HS-5 (cell line): ENCODE measurements at regions not wholly inside any gene's neighbourhood (a gene's known extent, or its start where the extent isn't known, plus 50 kb on each side); places are given as distances from the start of the nearest gene placed in this dataset.

Source experiments
- DNase-seq: peaks from one replicate; pipeline ENCODE4 v3.0.0-alpha.2; 2012; ENCODE audit warnings: low read depth

DNA sequence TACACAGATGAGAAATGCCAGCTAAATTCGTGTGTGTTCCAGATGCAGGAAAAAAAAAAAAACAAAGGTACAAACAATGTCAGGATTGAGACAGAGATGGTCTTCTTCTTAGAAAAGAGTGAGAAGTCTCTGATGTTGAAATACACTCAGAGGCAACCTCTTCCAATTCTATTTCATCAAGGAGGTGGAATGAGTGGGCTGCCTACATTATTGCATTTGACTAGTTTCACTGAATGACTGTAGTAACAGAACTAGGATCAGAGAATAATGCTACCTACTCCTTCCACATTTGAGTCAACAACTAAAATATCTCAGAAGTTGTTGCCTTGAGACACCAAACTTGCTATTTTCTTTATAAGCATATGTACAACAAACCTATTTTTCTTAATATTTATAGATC is 1332.2 kb upstream of the FLRT2 start:
- no peak for DNase-seq

DNA sequence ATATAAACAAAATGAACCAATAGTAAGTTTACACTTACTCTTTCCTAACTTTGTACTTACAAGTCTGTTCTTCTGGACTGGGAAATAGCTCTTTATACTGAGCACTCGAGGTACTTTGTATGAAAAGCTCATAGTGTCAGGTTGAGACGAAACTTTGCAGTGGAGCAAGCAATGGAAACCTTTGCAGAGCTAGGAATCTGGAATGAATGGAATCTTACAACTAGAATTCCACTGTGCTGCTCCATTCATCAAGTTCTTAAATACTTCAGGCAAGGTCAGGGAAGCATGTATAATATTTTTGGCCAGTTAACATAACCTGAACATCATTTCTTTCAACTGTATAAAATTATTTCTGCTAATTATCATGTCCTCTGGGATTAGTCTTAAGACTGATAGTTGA is 1327.5 kb upstream of the FLRT2 start:
- no peak for DNase-seq

GRCh38 chr14:84203896-84204295 is 1326.0 kb upstream of the FLRT2 start:
- no peak for DNase-seq

- DNase-seq, result no peak
Observed at GRCh38 chr14:84208451-84208850, 1321.5 kb upstream of the FLRT2 start.

GRCh38 chr14:84209031-84209430 is 1320.9 kb upstream of the FLRT2 start:
- no peak for DNase-seq

- DNase-seq, result no peak
Observed at GRCh38 chr14:84217066-84217465, 1312.9 kb upstream of the FLRT2 start.

DNA sequence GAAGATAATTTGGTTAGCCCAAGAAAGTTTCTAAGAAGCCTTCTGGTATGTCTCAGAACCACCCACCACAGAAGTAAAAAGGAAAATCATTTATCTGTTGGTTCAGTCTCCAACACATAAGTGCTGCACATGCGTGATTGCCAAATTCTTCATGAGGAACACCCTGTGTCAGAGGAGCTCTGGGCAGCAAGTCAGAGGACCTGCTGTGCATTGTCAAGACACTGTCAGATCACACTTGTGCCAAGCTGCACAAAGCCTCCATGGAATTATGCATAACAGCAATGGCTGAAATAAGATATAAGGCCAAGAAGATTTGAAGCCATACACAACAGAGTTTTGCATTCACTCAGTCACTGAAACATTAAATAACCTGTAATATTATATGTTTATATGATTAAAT is 1304.7 kb upstream of the FLRT2 start:
- DNase-seq, result no peak

DNA sequence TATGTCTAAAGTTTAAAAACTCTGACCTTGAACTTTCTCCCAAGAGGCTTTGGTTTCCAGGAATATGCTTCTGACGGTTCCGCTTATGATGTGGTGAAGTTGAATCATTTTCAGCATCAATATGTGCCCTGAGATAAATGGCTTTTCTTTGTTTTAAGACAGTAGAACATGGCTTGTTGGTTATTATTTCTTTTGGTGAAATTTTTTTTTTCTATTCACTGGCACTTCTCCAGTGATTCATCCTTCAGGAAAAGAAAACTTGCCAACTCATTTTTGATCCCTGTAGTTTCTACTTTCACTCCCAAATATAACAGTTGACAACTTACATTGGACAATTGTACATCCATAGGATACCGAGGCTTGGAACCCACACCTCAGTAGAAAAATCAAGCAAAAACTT is 1301.2 kb upstream of the FLRT2 start:
- DNase-seq, result no peak

DNA sequence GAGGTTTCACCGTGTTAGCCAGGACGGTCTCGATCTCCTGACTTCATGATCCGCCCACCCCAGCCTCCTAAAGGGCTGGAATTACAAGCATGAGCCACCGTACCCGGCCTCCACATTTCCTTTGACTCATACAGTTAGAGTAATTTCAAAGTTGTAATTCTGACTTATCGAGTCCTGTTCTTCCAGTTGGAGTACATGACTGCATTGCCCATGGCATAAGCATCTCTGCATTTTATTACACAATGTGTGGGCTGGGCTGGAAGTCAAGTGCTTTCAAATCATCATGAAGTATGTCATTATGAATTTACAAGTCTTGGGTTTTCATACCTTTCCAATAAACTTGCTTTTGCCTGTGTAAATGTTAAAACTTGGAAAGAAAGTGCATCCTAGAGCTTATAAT is 1295.7 kb upstream of the FLRT2 start:
- DNase-seq, result no peak

- no peak for DNase-seq
Observed at GRCh38 chr14:84236290-84236689, 1293.7 kb upstream of the FLRT2 start.

GRCh38 chr14:84237881-84238280 is 1292.1 kb upstream of the FLRT2 start:
- no peak for DNase-seq

GRCh38 chr14:84247693-84248092 is 1282.3 kb upstream of the FLRT2 start:
- DNase-seq, result no peak

GRCh38 chr14:84250893-84251292 is 1279.1 kb upstream of the FLRT2 start:
- no peak for DNase-seq

DNA sequence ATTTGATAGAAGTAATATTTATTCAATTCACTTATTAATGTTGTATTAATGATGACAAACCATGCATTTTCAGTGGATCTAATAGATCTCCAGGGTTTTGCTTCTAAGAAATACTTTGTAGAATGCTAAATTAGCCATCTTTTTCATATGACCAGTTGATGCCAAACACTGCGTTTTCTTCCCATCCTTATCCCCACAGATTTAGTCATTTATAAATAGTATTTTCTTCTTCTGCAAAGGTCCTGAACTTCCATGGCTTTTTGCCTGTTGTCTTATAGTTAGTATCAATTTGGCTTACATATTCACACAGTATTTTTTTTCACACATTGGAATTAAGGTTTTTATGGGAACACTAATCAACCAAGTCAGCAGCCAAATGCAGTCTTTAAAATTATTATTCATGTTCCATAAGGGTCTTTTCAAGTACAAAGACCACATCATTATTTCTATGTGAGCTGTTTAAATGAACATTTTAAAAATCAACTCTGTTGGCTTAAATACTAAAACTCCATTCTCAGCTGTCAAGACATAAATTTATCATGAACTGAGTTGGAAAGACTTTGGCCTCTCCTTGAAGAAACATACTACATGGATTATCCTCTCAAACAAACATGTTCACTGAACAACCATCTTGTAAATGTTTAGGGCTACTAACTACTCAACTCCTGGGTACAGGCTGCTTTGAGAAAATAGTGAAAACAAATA is 1278.4 kb upstream of the FLRT2 start:
- DNase-seq, result no peak

DNA sequence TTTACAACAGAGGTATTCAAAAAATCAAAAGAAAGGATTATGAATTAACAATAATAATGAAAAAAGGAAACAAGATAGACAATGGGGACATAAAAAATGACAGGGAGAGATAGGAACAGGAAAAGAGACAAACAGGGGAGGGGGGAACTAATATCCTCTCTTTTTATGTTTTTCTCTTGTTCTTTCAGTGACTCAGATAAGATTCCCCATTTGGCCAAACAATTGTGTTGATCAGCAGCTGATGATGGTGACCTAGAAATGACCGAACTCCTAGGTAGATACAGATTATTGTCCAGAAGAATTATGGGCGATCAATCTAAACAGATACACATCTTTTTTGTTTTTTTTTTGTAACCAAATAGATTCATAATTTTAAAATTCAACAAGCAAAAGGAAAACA is 1277.2 kb upstream of the FLRT2 start:
- no peak for DNase-seq

GRCh38 chr14:84253326-84253725 is 1276.6 kb upstream of the FLRT2 start:
- peak; percentile 22 for DNase-seq

- no peak for DNase-seq
Observed at GRCh38 chr14:84254290-84254689, 1275.7 kb upstream of the FLRT2 start.

DNA sequence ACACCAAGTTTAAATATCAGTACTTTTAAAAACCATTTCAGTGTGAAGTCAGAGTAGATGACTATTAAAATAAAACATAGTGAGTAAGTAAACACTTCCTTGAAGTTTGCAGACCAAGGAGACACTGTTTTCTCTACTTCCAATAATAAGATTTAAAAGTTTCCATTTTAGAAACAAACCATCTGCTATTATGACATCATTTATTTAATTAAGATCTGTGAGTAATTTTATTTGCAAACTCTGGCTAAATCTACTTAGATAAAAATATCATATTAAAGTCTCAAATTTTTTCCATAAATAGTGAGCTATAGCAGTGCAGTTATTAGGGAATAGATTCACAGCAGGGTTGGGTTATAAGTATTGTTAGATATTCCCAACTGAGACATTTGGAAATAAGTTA is 1267.0 kb upstream of the FLRT2 start:
- no peak for DNase-seq

GRCh38 chr14:84272290-84272721 is 1257.6 kb upstream of the FLRT2 start:
- no peak for DNase-seq

DNA sequence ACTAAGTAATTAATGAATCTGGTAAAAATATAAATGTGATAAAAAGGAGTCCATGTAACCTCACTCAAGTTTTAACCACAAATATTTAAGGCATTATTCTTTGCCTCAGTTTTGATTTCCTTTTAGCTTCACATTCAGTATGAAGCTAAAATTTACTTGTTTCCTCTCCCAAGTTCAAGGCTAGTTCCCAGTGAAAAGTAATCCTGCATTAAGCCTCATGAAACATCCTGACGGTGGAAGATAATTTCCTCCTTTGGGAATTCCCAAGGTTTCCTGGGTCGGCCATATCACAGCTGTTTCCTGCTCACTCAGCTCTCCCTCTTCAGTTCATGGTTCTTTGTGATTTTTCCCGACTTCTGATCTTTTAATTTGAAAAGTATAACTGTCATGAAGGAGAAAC is 1256.8 kb upstream of the FLRT2 start:
- no peak for DNase-seq

DNA sequence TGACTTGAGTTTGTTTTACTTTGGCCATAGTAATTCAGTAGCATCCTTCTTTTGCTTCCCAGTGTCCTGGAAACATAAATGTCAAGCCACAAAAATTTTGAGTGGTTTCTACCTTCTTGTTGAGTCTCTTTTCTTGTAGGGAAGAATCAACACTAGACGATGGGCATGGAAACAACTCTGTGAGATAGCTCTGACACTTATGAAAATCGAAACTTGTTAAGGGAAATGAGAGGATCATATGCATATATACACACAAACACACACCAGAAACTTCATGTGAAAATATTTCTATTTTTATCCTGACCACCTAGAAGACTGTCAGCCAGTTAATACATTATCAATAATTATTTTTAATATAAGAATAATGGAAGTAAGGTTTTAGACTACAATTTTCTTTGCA is 1247.3 kb upstream of the FLRT2 start:
- no peak for DNase-seq

GRCh38 chr14:84288781-84289180 is 1241.2 kb upstream of the FLRT2 start:
- DNase-seq, result no peak

- no peak for DNase-seq
Observed at GRCh38 chr14:84298663-84299195, 1231.2 kb upstream of the FLRT2 start.

DNA sequence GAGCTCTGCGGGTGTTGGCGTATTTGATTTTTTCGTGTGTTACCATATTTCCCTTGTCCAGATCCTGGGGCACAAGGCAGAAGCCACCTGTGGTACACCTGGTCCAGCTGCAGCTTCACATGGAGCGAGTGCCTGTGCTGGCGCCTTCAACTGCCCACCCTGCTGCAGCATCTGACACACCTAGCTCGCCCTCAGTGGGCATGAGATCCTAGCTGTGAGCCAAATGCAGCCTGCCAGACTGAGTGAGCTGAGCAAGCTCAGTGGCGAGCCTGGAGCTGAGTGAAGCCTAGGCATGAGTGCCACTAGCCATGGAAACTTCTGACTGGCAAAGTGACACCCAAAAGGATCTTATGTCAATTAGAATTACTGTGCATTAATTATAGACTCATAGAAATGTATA is 1226.8 kb upstream of the FLRT2 start:
- no peak for DNase-seq
